ENCODE measurements at regions not wholly inside any gene's neighbourhood (a gene's known extent, or its start where the extent isn't known, plus 50 kb on each side); places are given as distances from the start of the nearest gene placed in this dataset.

- Histone ChIP-seq H3K4me3 (no peak overlapping the region), H3K4me1 (ENCODE audit: insufficient read depth) (peaks cover 4% of the 10 kb centered on the region), H3K27ac (no peak overlapping the region), H3K9me3 (no peaks in the 10 kb centered on the region), H3K36me3 (no peaks in the 10 kb centered on the region), H3K27me3 (no peaks in the 10 kb centered on the region)
- peak in 4 of 5 donors; percentile 32 to 47 (median 39) for DNase-seq
- TF ChIP-seq CTCF (IDR thresholded peaks at IDR 0.05), result no peak
- no peak for TF ChIP-seq POLR2A (IDR thresholded peaks at IDR 0.05)
- TF ChIP-seq EP300 (IDR thresholded peaks at IDR 0.05), result no peak
- WGBS, 3 donors, result 6 to 13% (median 9%) methylated on average over 7 of the region's 7 CpGs
- intact Hi-C loops (cut with DNase I), result loop anchor here in 2 of 4 donors (10.0 kb wide), 2 partner anchors 459 to 629 kb away; no protein-coding TSS in a partner anchor
These were observed 275.9 kb upstream of the TCF4 start for GRCh38 chr18:55863876-55864275.

GRCh38 chr18:55863391-55863706, 275.4 kb upstream of the TCF4 start:
- intact Hi-C loops (cut with DNase I), result loop anchor here in 2 of 4 donors (10.0 kb wide), 2 partner anchors 459 to 629 kb away; no protein-coding TSS in a partner anchor
- whole genome bisulfite sequencing, 3 donors, result 74 to 79% (median 74%) methylated on average over 4 of the region's 4 CpGs
- no peaks in the 10 kb centered on the region for H3K27me3 ChIP-seq
- no peaks in the 10 kb centered on the region for H3K36me3 ChIP-seq
- H3K4me3 ChIP-seq, result no peak overlapping the region
- no peak for DNase-seq
- H3K9me3 ChIP-seq, result no peaks in the 10 kb centered on the region
- TF ChIP-seq EP300 (IDR thresholded peaks at IDR 0.05) (no peak), POLR2A (IDR thresholded peaks at IDR 0.05) (no peak), CTCF (IDR thresholded peaks at IDR 0.05) (no peak)
- H3K27ac ChIP-seq, result no peak overlapping the region
- peaks cover 4% of the 10 kb centered on the region for H3K4me1 ChIP-seq (ENCODE audit: insufficient read depth)

GRCh38 chr18:55862693-55863390, 274.9 kb upstream of the TCF4 start:
- Histone ChIP-seq H3K36me3 (no peaks in the 10 kb centered on the region), H3K9me3 (no peaks in the 10 kb centered on the region), H3K4me3 (no peak overlapping the region), H3K27me3 (no peaks in the 10 kb centered on the region), H3K4me1 (ENCODE audit: insufficient read depth) (peaks cover 4% of the 10 kb centered on the region), H3K27ac (no peak overlapping the region)
- 89 to 92% (median 91%) methylated on average over 20 of the region's 20 CpGs for WGBS, 3 donors
- TF ChIP-seq CTCF (IDR thresholded peaks at IDR 0.05) (no peak), EP300 (IDR thresholded peaks at IDR 0.05) (no peak), POLR2A (IDR thresholded peaks at IDR 0.05) (no peak)
- intact Hi-C loops (cut with DNase I), result loop anchor here in 2 of 4 donors (10.0 kb wide), 2 partner anchors 458 to 628 kb away; no protein-coding TSS in a partner anchor
- no peak for DNase-seq

- Histone ChIP-seq H3K4me1 (ENCODE audit: insufficient read depth) (peaks cover 4% of the 10 kb centered on the region), H3K36me3 (no peaks in the 10 kb centered on the region), H3K9me3 (no peaks in the 10 kb centered on the region), H3K4me3 (no peak overlapping the region), H3K27me3 (no peaks in the 10 kb centered on the region), H3K27ac (no peak overlapping the region)
- no peak for TF ChIP-seq POLR2A (IDR thresholded peaks at IDR 0.05)
- no peak for TF ChIP-seq CTCF (IDR thresholded peaks at IDR 0.05)
- TF ChIP-seq EP300 (IDR thresholded peaks at IDR 0.05), result no peak
- WGBS, 3 donors, result 78 to 81% (median 80%) methylated on average over 6 of the region's 6 CpGs
- intact Hi-C loops (cut with DNase I), result loop anchor here in 2 of 4 donors (10.0 kb wide), 2 partner anchors 456 to 626 kb away; no protein-coding TSS in a partner anchor
- DNase-seq, result no peak
These were observed 273.3 kb upstream of the TCF4 start for GRCh38 chr18:55861266-55861665.

Data from ovary (tissue), 7 donors.